Progenitor cell of endocrine pancreas (in vitro differentiated cells): ENCODE measurements at regions not wholly inside any gene's neighbourhood (a gene's known extent, or its start where the extent isn't known, plus 50 kb on each side); places are given as distances from the start of the nearest gene placed in this dataset.

Experiments
- DNase-seq: peaks from one replicate; pipeline ENCODE4 v3.0.0; 2021; ENCODE audit warnings: low spot score; ENCODE audit not compliant: unreplicated experiment
- H3K27ac Mint-ChIP-seq: 2 replicates; pipeline ENCODE4 v1.8.0; 2021; ENCODE audit warnings: mild to moderate bottlenecking, moderate library complexity, mixed read lengths
- H3K27me3 Mint-ChIP-seq: 2 replicates; pipeline ENCODE4 v1.8.0; 2021; ENCODE audit warnings: mixed read lengths
- H3K36me3 Mint-ChIP-seq: 2 replicates; pipeline ENCODE4 v1.8.0; 2022; ENCODE audit warnings: mixed read lengths; ENCODE audit not compliant: insufficient read depth
- H3K4me1 Mint-ChIP-seq: 2 replicates; pipeline ENCODE4 v1.8.0; 2021; ENCODE audit warnings: low read depth, mixed read lengths
- H3K4me3 Mint-ChIP-seq: 2 replicates; pipeline ENCODE4 v1.8.0; 2021; ENCODE audit warnings: low read depth, mild to moderate bottlenecking, moderate library complexity, mixed read lengths
- H3K9me3 Mint-ChIP-seq: 2 replicates; pipeline ENCODE4 v1.8.0; 2021; ENCODE audit warnings: low read depth, mixed read lengths
- CTCF ChIP-seq: fragments of 200-600 bp; sonication (generic); IDR thresholded peaks from one replicate; pipeline ENCODE4 v1.5.0; 2021; ENCODE audit warnings: antibody characterized with exemption, mild to moderate bottlenecking; ENCODE audit not compliant: unreplicated experiment

- Mint-ChIP-seq H3K4me1 (peaks cover 2% of the 10 kb centered on the region), H3K27ac (no peak overlapping the region), H3K4me3 (no peak overlapping the region), H3K36me3 (no peaks in the 10 kb centered on the region), H3K9me3 (peaks cover 3% of the 10 kb centered on the region), H3K27me3 (peaks cover 13% of the 10 kb centered on the region)
- TF ChIP-seq CTCF, result no peak
- DNase-seq, result no peak
These were observed 127.0 kb downstream of the CHSY1 start for GRCh38 chr15:101124731-101125451.

GRCh38 chr15:101123222-101123910, 128.5 kb downstream of the CHSY1 start:
- Mint-ChIP-seq H3K36me3 (no peaks in the 10 kb centered on the region), H3K4me1 (peaks cover 2% of the 10 kb centered on the region), H3K27ac (no peak overlapping the region), H3K27me3 (peaks cover 15% of the 10 kb centered on the region), H3K4me3 (no peak overlapping the region), H3K9me3 (peaks cover 3% of the 10 kb centered on the region)
- DNase-seq, result no peak
- no peak for TF ChIP-seq CTCF

GRCh38 chr15:101122806-101123205, 129.0 kb downstream of the CHSY1 start:
- H3K27me3 Mint-ChIP-seq, result peaks cover 15% of the 10 kb centered on the region
- no peak for DNase-seq
- H3K4me3 Mint-ChIP-seq, result no peak overlapping the region
- peaks cover 1% of the 10 kb centered on the region for H3K9me3 Mint-ChIP-seq
- H3K4me1 Mint-ChIP-seq, result peaks cover 2% of the 10 kb centered on the region
- no peak overlapping the region for H3K27ac Mint-ChIP-seq
- no peaks in the 10 kb centered on the region for H3K36me3 Mint-ChIP-seq
- TF ChIP-seq CTCF, result no peak

- TF ChIP-seq CTCF, result no peak
- Mint-ChIP-seq H3K9me3 (no peaks in the 10 kb centered on the region), H3K27ac (no peak overlapping the region), H3K4me1 (peaks cover 2% of the 10 kb centered on the region), H3K4me3 (no peak overlapping the region), H3K27me3 (peaks cover 15% of the 10 kb centered on the region), H3K36me3 (no peaks in the 10 kb centered on the region)
- DNase-seq, result no peak
These were observed 129.6 kb downstream of the CHSY1 start for GRCh38 chr15:101122266-101122665.

- H3K36me3 Mint-ChIP-seq, result no peaks in the 10 kb centered on the region
- TF ChIP-seq CTCF, result peak; percentile 30
- no peak overlapping the region for H3K4me3 Mint-ChIP-seq
- peak; percentile 22 for DNase-seq
- peaks cover 15% of the 10 kb centered on the region for H3K27me3 Mint-ChIP-seq
- no peaks in the 10 kb centered on the region for H3K9me3 Mint-ChIP-seq
- no peak overlapping the region for H3K27ac Mint-ChIP-seq
- peaks cover 1% of the 10 kb centered on the region for H3K4me1 Mint-ChIP-seq
These were observed 130.2 kb downstream of the CHSY1 start for GRCh38 chr15:101121511-101122090.
